HG03025 (cell line): ENCODE measurements at regions not wholly inside any gene's neighbourhood (a gene's known extent, or its start where the extent isn't known, plus 50 kb on each side); places are given as distances from the start of the nearest gene placed in this dataset.
"Not testable (repeated sequence)": the region's sequence is repeated elsewhere in the genome, so short reads cannot be mapped to it uniquely, and the experiment has no call there.

ENCODE experiments used
- ATAC-seq: cut with Tn5 transposase; IDR thresholded peaks from one replicate; pipeline ENCODE4 v1.9.1; 2021; ENCODE audit warnings: mild to moderate bottlenecking, moderate library complexity; ENCODE audit not compliant: unreplicated experiment, low FRiP score

GRCh38 chr10:105605104-105605503 lies 964.0 kb downstream of the SORCS3 start:
- no peak for ATAC-seq

GRCh38 chr10:105598207-105598606 lies 957.1 kb downstream of the SORCS3 start:
- ATAC-seq, result no peak

- no peak for ATAC-seq
These were observed 956.2 kb downstream of the SORCS3 start for GRCh38 chr10:105597312-105597711.

GRCh38 chr10:105596749-105597148 lies 955.7 kb downstream of the SORCS3 start:
- no peak for ATAC-seq

GRCh38 chr10:105594296-105594695 lies 953.2 kb downstream of the SORCS3 start:
- no peak for ATAC-seq

- no peak for ATAC-seq
These were observed 951.4 kb downstream of the SORCS3 start for GRCh38 chr10:105592468-105592867.

- no peak for ATAC-seq
These were observed 945.5 kb downstream of the SORCS3 start for GRCh38 chr10:105586451-105587098.

GRCh38 chr10:105585753-105586152 lies 944.7 kb downstream of the SORCS3 start:
- ATAC-seq, result no peak

- ATAC-seq, result no peak
These were observed 944.1 kb downstream of the SORCS3 start for GRCh38 chr10:105585171-105585570.

- ATAC-seq, result no peak
These were observed 938.0 kb downstream of the SORCS3 start for GRCh38 chr10:105579112-105579511.

- no peak for ATAC-seq
These were observed 936.9 kb downstream of the SORCS3 start for GRCh38 chr10:105577865-105578607.

- no peak for ATAC-seq
These were observed 918.4 kb downstream of the SORCS3 start for GRCh38 chr10:105559333-105560097.

GRCh38 chr10:105550453-105550852 lies 909.4 kb downstream of the SORCS3 start:
- not testable (repeated sequence) for ATAC-seq

- ATAC-seq, result no peak
These were observed 908.6 kb downstream of the SORCS3 start for GRCh38 chr10:105549731-105550130.

- ATAC-seq, result no peak
These were observed 904.0 kb downstream of the SORCS3 start for GRCh38 chr10:105545101-105545500.

- no peak for ATAC-seq
These were observed 899.3 kb downstream of the SORCS3 start for GRCh38 chr10:105540381-105540780.

GRCh38 chr10:105538874-105539273 lies 897.8 kb downstream of the SORCS3 start:
- no peak for ATAC-seq

GRCh38 chr10:105535478-105535877 lies 894.4 kb downstream of the SORCS3 start:
- ATAC-seq, result no peak

GRCh38 chr10:105534086-105534485 lies 893.0 kb downstream of the SORCS3 start:
- ATAC-seq, result no peak

- no peak for ATAC-seq
These were observed 875.4 kb downstream of the SORCS3 start for GRCh38 chr10:105516511-105516910.

GRCh38 chr10:105514106-105514505 lies 873.0 kb downstream of the SORCS3 start:
- ATAC-seq, result no peak
